ENCODE measurements at regions not wholly inside any gene's neighbourhood (a gene's known extent, or its start where the extent isn't known, plus 50 kb on each side); places are given as distances from the start of the nearest gene placed in this dataset.

GRCh38 chr10:83701799-83702198 lies 437.5 kb upstream of the GHITM start:
- intact Hi-C loops (cut with micrococcal nuclease): no loop called here
- ChIA-PET CTCF (no interaction called here), POLR2A (ENCODE audit: unreplicated experiment) (no interaction called here)
- H3K4me1 ChIP-seq (ENCODE audit: insufficient read depth, low read length): no peaks in the 10 kb centered on the region
- 0 out of 2 replicates have a peak, but pooled peaks cover 5% of the 10 kb centered on the region for H3K9me3 ChIP-seq (ENCODE audit: low read length)
- no peak overlapping the region for H3K9ac ChIP-seq (ENCODE audit: low read length)
- BruUV-seq (replicated peaks): no TSS peak
- no peak for ATAC-seq
- H3F3A ChIP-seq (ENCODE audit: low read length, unreplicated experiment): no peaks in the 10 kb centered on the region
- TF ChIP-seq EZH2 (IDR thresholded peaks at IDR 0.05; ENCODE audit: low read length, unreplicated experiment): no peak
- TF ChIP-seq EZH2phosphoT487 (IDR thresholded peaks at IDR 0.05; ENCODE audit: borderline replicate concordance, low read length): no peak
- TF ChIP-seq, protein P1, sequence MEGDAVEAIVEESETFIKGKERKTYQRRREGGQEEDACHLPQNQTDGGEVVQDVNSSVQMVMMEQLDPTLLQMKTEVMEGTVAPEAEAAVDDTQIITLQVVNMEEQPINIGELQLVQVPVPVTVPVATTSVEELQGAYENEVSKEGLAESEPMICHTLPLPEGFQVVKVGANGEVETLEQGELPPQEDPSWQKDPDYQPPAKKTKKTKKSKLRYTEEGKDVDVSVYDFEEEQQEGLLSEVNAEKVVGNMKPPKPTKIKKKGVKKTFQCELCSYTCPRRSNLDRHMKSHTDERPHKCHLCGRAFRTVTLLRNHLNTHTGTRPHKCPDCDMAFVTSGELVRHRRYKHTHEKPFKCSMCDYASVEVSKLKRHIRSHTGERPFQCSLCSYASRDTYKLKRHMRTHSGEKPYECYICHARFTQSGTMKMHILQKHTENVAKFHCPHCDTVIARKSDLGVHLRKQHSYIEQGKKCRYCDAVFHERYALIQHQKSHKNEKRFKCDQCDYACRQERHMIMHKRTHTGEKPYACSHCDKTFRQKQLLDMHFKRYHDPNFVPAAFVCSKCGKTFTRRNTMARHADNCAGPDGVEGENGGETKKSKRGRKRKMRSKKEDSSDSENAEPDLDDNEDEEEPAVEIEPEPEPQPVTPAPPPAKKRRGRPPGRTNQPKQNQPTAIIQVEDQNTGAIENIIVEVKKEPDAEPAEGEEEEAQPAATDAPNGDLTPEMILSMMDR (conservative IDR thresholded peaks at IDR 0.05; ENCODE audit: low read depth, low read length): no peak
- no peak for DNase-seq
- H4K20me1 ChIP-seq (ENCODE audit: low read length): no peaks in the 10 kb centered on the region
- no peaks in the 10 kb centered on the region for H3K9me2 ChIP-seq (replicated peaks; ENCODE audit: low read length)
- H3K27me3 ChIP-seq (ENCODE audit: low read length): no peaks in the 10 kb centered on the region
- H3K4me3 ChIP-seq (ENCODE audit: low read length): no peak overlapping the region
- no peak overlapping the region for H2AFZ ChIP-seq (ENCODE audit: low read length)
- no peak overlapping the region for H3K27ac ChIP-seq (ENCODE audit: low read length)
- no peaks in the 10 kb centered on the region for H3K36me3 ChIP-seq (ENCODE audit: low read depth, low read length)
- H3K79me2 ChIP-seq (ENCODE audit: low read length): no peaks in the 10 kb centered on the region
- H3K4me2 ChIP-seq (ENCODE audit: low read length): no peak overlapping the region

DNA sequence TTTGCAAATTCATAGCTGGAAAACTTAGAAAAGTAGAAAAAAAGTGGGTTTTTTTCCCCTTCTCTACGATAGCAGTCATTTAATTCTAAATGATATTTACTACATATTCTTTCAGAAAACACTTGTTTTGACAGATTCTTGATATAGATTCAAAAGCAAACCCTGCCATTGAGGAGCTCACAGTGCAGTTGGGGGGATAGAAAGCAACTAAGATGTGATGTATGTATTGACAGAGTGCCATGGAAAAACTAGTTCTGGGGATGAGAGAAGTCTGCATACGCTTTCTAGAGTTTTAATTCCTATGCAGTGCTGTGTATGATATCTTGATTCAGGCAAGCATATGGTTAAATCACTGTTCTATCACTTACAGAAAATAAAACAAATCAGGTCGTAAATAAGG lies 436.6 kb upstream of the GHITM start:
- H3K9ac ChIP-seq (ENCODE audit: low read length): no peak overlapping the region
- no peaks in the 10 kb centered on the region for H3F3A ChIP-seq (ENCODE audit: low read length, unreplicated experiment)
- no peaks in the 10 kb centered on the region for H3K9me2 ChIP-seq (replicated peaks; ENCODE audit: low read length)
- H3K4me1 ChIP-seq (ENCODE audit: insufficient read depth, low read length): no peaks in the 10 kb centered on the region
- TF ChIP-seq EZH2phosphoT487 (IDR thresholded peaks at IDR 0.05; ENCODE audit: borderline replicate concordance, low read length) (no peak), EZH2 (IDR thresholded peaks at IDR 0.05; ENCODE audit: low read length, unreplicated experiment) (no peak)
- TF ChIP-seq, protein P1 (conservative IDR thresholded peaks at IDR 0.05; ENCODE audit: low read depth, low read length): no peak
- H3K27me3 ChIP-seq (ENCODE audit: low read length): no peaks in the 10 kb centered on the region
- no peak overlapping the region for H3K4me2 ChIP-seq (ENCODE audit: low read length)
- intact Hi-C loops (cut with micrococcal nuclease): no loop called here
- no peak overlapping the region for H3K27ac ChIP-seq (ENCODE audit: low read length)
- BruUV-seq (replicated peaks): no TSS peak
- H3K36me3 ChIP-seq (ENCODE audit: low read depth, low read length): no peaks in the 10 kb centered on the region
- DNase-seq: no peak
- CTCF ChIA-PET: no interaction called here
- POLR2A ChIA-PET (ENCODE audit: unreplicated experiment): no interaction called here
- no peak overlapping the region for H2AFZ ChIP-seq (ENCODE audit: low read length)
- no peaks in the 10 kb centered on the region for H4K20me1 ChIP-seq (ENCODE audit: low read length)
- H3K9me3 ChIP-seq (ENCODE audit: low read length): 0 out of 2 replicates have a peak, but pooled peaks cover 5% of the 10 kb centered on the region
- H3K79me2 ChIP-seq (ENCODE audit: low read length): no peaks in the 10 kb centered on the region
- H3K4me3 ChIP-seq (ENCODE audit: low read length): no peak overlapping the region
- ATAC-seq: no peak

- H3K9me2 ChIP-seq (replicated peaks; ENCODE audit: low read length): no peaks in the 10 kb centered on the region
- no peak for DNase-seq
- H3K27ac ChIP-seq (ENCODE audit: low read length): no peak overlapping the region
- no peak overlapping the region for H3K4me2 ChIP-seq (ENCODE audit: low read length)
- TF ChIP-seq EZH2phosphoT487 (IDR thresholded peaks at IDR 0.05; ENCODE audit: borderline replicate concordance, low read length) (no peak), EZH2 (IDR thresholded peaks at IDR 0.05; ENCODE audit: low read length, unreplicated experiment) (no peak)
- TF ChIP-seq, protein P1 (conservative IDR thresholded peaks at IDR 0.05; ENCODE audit: low read depth, low read length): no peak
- ChIA-PET CTCF (no interaction called here), POLR2A (ENCODE audit: unreplicated experiment) (no interaction called here)
- H3F3A ChIP-seq (ENCODE audit: low read length, unreplicated experiment): no peaks in the 10 kb centered on the region
- no peak overlapping the region for H3K9ac ChIP-seq (ENCODE audit: low read length)
- H3K79me2 ChIP-seq (ENCODE audit: low read length): no peaks in the 10 kb centered on the region
- H4K20me1 ChIP-seq (ENCODE audit: low read length): no peaks in the 10 kb centered on the region
- H3K36me3 ChIP-seq (ENCODE audit: low read depth, low read length): no peaks in the 10 kb centered on the region
- no peaks in the 10 kb centered on the region for H3K27me3 ChIP-seq (ENCODE audit: low read length)
- no peak for ATAC-seq
- H3K9me3 ChIP-seq (ENCODE audit: low read length): 0 out of 2 replicates have a peak, but pooled peaks cover 5% of the 10 kb centered on the region
- no peak overlapping the region for H3K4me3 ChIP-seq (ENCODE audit: low read length)
- H2AFZ ChIP-seq (ENCODE audit: low read length): no peak overlapping the region
- H3K4me1 ChIP-seq (ENCODE audit: insufficient read depth, low read length): no peaks in the 10 kb centered on the region
- intact Hi-C loops (cut with micrococcal nuclease): no loop called here
- no TSS peak for BruUV-seq (replicated peaks)
These were observed 433.2 kb upstream of the GHITM start for GRCh38 chr10:83706120-83706519.

Data from PC-3 (cell line).